SK-N-SH (cell line): ENCODE measurements at regions not wholly inside any gene's neighbourhood (a gene's known extent, or its start where the extent isn't known, plus 50 kb on each side); places are given as distances from the start of the nearest gene placed in this dataset.

ENCODE experiments used
- CTCF ChIA-PET: fragments of 300-600, 350-600 bp; formaldehyde crosslinking; extraction: SDS; loops from one replicate; lab custom pipeline; 2021; lab: Yijun Ruan, JAX
- POLR2A ChIA-PET: fragments of 350-600 bp; sonication (Branson Sonifier 250); formaldehyde crosslinking; extraction: SDS; loops from one replicate; lab custom pipeline; 2020; ENCODE audit warnings: antibody characterized with exemption, inconsistent platforms; lab: Yijun Ruan, JAX
- DNase-seq: peaks from one replicate; pipeline ENCODE4 v3.0.0; 2012
- H2AFZ ChIP-seq: fragments of 200-600 bp; sonication (generic); 2 replicates; pipeline ENCODE4 v1.8.1; 2016; ENCODE audit warnings: antibody characterized with exemption, mild to moderate bottlenecking, low read depth
- H3F3A ChIP-seq: fragments of 200-600 bp; sonication (generic); replicated peaks from 2 replicates; pipeline ENCODE3; 2016; ENCODE audit warnings: antibody characterized with exemption, mild to moderate bottlenecking; ENCODE audit not compliant: insufficient read depth
- H3K27ac ChIP-seq, 2 experiments: fragments of 200-500 bp in 1 of 2; fragments of 200-600 bp in 1 of 2; sonication (Bioruptor generic) in 1 of 2; sonication (generic), shearing (Covaris generic) in 1 of 2; 2 replicates each; pipeline versions ENCODE4 v1.5.1 to v1.6.1; 2014 to 2016; ENCODE audit warnings: low read depth in 2 of 2, inconsistent platforms in 1 of 2, low read length in 1 of 2, mild to moderate bottlenecking in 1 of 2, mixed read lengths in 1 of 2
- H3K27me3 ChIP-seq: fragments of 200-600 bp; sonication (generic), shearing (Covaris generic); 2 replicates; pipeline ENCODE4 v1.6.1; 2016; ENCODE audit warnings: mixed run types; ENCODE audit not compliant: insufficient read depth
- H3K36me3 ChIP-seq, 2 experiments: fragments of 200-500 bp in 1 of 2; fragments of 200-600 bp in 1 of 2; sonication (Bioruptor generic) in 1 of 2; sonication (generic) in 1 of 2; replicated peaks in 1 of 2; 2 replicates each; pipeline versions ENCODE3 to v1.5.1; 2014 to 2016; ENCODE audit warnings: low read length in 1 of 2, mild to moderate bottlenecking in 1 of 2; ENCODE audit not compliant: insufficient read depth in 2 of 2, control insufficient read depth in 1 of 2
- H3K4me1 ChIP-seq, 2 experiments: fragments of 200-500 bp in 1 of 2; fragments of 200-600 bp in 1 of 2; sonication (Bioruptor generic) in 1 of 2; sonication (generic), shearing (Covaris generic) in 1 of 2; 2 replicates each; pipeline versions ENCODE4 v1.5.1 to v1.6.1; 2014 to 2016; ENCODE audit warnings: low read depth in 1 of 2, low read length in 1 of 2, mixed run types in 1 of 2; ENCODE audit not compliant: insufficient read depth in 2 of 2, control insufficient read depth in 1 of 2
- H3K4me2 ChIP-seq: fragments of 200-600 bp; sonication (generic), shearing (Covaris generic); 2 replicates; pipeline ENCODE4 v1.6.1; 2017; ENCODE audit warnings: mixed run types
- H3K4me3 ChIP-seq, 2 experiments: fragments of 200-500 bp in 1 of 2; fragments of 200-600 bp in 1 of 2; sonication (Bioruptor generic) in 1 of 2; sonication (generic), shearing (Covaris generic) in 1 of 2; 2 replicates each; pipeline versions ENCODE4 v1.5.1 to v1.8.1; 2014 to 2016; ENCODE audit warnings: low read depth in 2 of 2, inconsistent platforms in 1 of 2, low read length in 1 of 2, mild to moderate bottlenecking in 1 of 2, mixed read lengths in 1 of 2, moderate library complexity in 1 of 2
- H3K79me2 ChIP-seq: fragments of 200-600 bp; sonication (generic); 2 replicates; pipeline ENCODE4 v1.8.1; 2017; ENCODE audit warnings: mild to moderate bottlenecking; ENCODE audit not compliant: insufficient read depth
- H3K9ac ChIP-seq: fragments of 200-600 bp; sonication (generic); 2 replicates; pipeline ENCODE4 v1.6.1; 2017; ENCODE audit warnings: mixed run types
- H3K9me2 ChIP-seq: fragments of 200-600 bp; sonication (generic); 2 replicates; pipeline ENCODE4 v1.6.1; 2017; ENCODE audit warnings: mixed run types
- H3K9me3 ChIP-seq: fragments of 200-600 bp; sonication (generic); 2 replicates; pipeline ENCODE4 v1.6.1; 2017; ENCODE audit warnings: mixed run types, mild to moderate bottlenecking, moderate library complexity
- H4K20me1 ChIP-seq: fragments of 200-600 bp; sonication (generic); 2 replicates; pipeline ENCODE4 v1.6.1; 2017; ENCODE audit warnings: mild to moderate bottlenecking, mixed run types; ENCODE audit not compliant: insufficient read depth
- CHD2 ChIP-seq: fragments of 150-350 bp; IDR thresholded peaks from 2 replicates; pipeline ENCODE4 v1.6.1; 2018; ENCODE audit warnings: low read length; ENCODE audit not compliant: partially characterized antibody
- EP300 ChIP-seq, 2 experiments: IDR thresholded peaks; 2 replicates each; pipeline versions ENCODE4 v1.4.0 to v1.6.1; 2012; ENCODE audit warnings: borderline replicate concordance in 1 of 2, low read depth in 1 of 2, low read length in 1 of 2
- EZH2phosphoT487 ChIP-seq: fragments of 200-600 bp; sonication (generic); IDR thresholded peaks from 2 replicates; pipeline ENCODE4 v1.6.1; 2017; ENCODE audit warnings: low read depth, mixed run types, mild to moderate bottlenecking, antibody characterized with exemption, moderate library complexity, borderline replicate concordance
- FOSL2 ChIP-seq: IDR thresholded peaks from 2 replicates; pipeline ENCODE4 v1.4.0; 2012; ENCODE audit warnings: low read depth, mild to moderate bottlenecking, moderate library complexity, borderline replicate concordance
- FOXM1 ChIP-seq: IDR thresholded peaks from 2 replicates; pipeline ENCODE4 v1.4.0; 2012; ENCODE audit warnings: low read depth, mild to moderate bottlenecking
- GATA2 ChIP-seq: sonication (generic); formaldehyde crosslinking; IDR thresholded peaks from 2 replicates; pipeline ENCODE4 v1.5.0; 2020; ENCODE audit warnings: mild to moderate bottlenecking, missing genetic modification reagents
- JUND ChIP-seq: IDR thresholded peaks from 2 replicates; pipeline ENCODE4 v1.4.0; 2012
- NRF1 ChIP-seq: IDR thresholded peaks from 2 replicates; pipeline ENCODE4 v1.6.1; 2012; ENCODE audit warnings: low read depth, mild to moderate bottlenecking, low read length
- RAD21 ChIP-seq: IDR thresholded peaks from 2 replicates; pipeline ENCODE4 v1.6.1; 2012; ENCODE audit warnings: mild to moderate bottlenecking, low read length
- RCOR1 ChIP-seq: fragments of 150-350 bp; IDR thresholded peaks from 2 replicates; pipeline ENCODE4 v1.6.1; 2017; ENCODE audit warnings: antibody characterized with exemption, low read length
- RFX5 ChIP-seq: IDR thresholded peaks from 2 replicates; pipeline ENCODE4 v1.6.1; 2012; ENCODE audit warnings: mild to moderate bottlenecking, improper control_type of control experiment, low read length
- RXRA ChIP-seq: IDR thresholded peaks from 2 replicates; pipeline ENCODE4 v1.4.0; 2012; ENCODE audit warnings: low read depth, mild to moderate bottlenecking, borderline replicate concordance
- SMC3 ChIP-seq: IDR thresholded peaks from 2 replicates; pipeline ENCODE4 v1.6.1; 2012; ENCODE audit warnings: low read depth, low read length, improper control_type of control experiment
- TAF1 ChIP-seq: IDR thresholded peaks from 2 replicates; pipeline ENCODE4 v1.6.1; 2012; ENCODE audit warnings: low read depth, mild to moderate bottlenecking, low read length, moderate library complexity, borderline replicate concordance
- TEAD4 ChIP-seq: IDR thresholded peaks from 2 replicates; pipeline ENCODE4 v1.4.0; 2012; ENCODE audit warnings: mild to moderate bottlenecking, borderline replicate concordance; ENCODE audit not compliant: insufficient read depth
- WGBS: methylation state at CpG from one replicate; pipeline ENCODE4 v1.1.6; 2017; ENCODE audit warnings: low lambda C conversion rate; 5-methylcytosine and 5-hydroxymethylcytosine counted together
- TF ChIP-seq, protein P1 (sequence below): fragments of 150-350 bp; IDR thresholded peaks from 2 replicates; pipeline ENCODE4 v1.6.1; 2017; ENCODE audit warnings: antibody characterized with exemption, low read length, low read depth, borderline replicate concordance
- TF ChIP-seq, protein P2 (sequence below): IDR thresholded peaks from 2 replicates; pipeline ENCODE4 v1.6.1; 2012; ENCODE audit warnings: mild to moderate bottlenecking, low read depth, low read length, moderate library complexity
- TF ChIP-seq, protein P3 (sequence below): IDR thresholded peaks from 2 replicates; pipeline ENCODE4 v1.4.0; 2012; ENCODE audit warnings: low read depth

DNA sequence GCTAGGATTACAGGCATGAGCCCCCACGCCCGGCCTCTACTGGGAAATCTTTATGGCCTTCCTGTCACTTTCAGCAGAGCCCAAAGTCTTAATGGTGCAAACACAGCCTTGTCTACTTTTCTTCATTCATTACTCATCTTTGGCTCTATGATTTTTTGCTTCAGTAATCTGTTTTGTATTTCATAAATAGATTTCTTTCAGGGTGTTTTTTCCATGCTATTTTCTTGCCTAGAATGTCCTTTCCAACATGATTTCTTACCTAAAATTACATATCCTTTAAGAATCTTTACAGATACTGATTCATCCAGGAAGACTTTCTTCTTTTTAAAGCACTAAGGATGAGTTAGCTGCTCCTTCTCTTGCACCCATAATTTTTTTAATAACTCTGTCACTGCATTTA, 213.0 kb downstream of the TAF11L14 start:
- no peak overlapping the region for H3K9ac ChIP-seq
- no peak overlapping the region for H3K4me3 ChIP-seq
- CTCF ChIA-PET, result no interaction called here
- WGBS, result 17% methylated on average over 2 of the region's 2 CpGs
- no peaks in the 10 kb centered on the region; the same call in 1 of the 2 replicates for H3K9me3 ChIP-seq
- POLR2A ChIA-PET, result interaction anchor here (0.6 kb wide), 2 partner anchors 8 to 146 kb away, joined by 3 read pairs; no protein-coding TSS in a partner anchor
- H3K9me2 ChIP-seq, result 0 out of 2 replicates have a peak, but pooled peaks cover 4% of the 10 kb centered on the region
- no peaks in the 10 kb centered on the region for H3K79me2 ChIP-seq
- H2AFZ ChIP-seq, result no peak overlapping the region
- no peaks in the 10 kb centered on the region for H3K36me3 ChIP-seq
- no peaks in the 10 kb centered on the region for H3K4me1 ChIP-seq
- H3F3A ChIP-seq, result no peaks in the 10 kb centered on the region
- DNase-seq, result no peak
- TF ChIP-seq FOSL2, result no peak
- TF ChIP-seq SMC3, result no peak
- TF ChIP-seq, protein P1, sequence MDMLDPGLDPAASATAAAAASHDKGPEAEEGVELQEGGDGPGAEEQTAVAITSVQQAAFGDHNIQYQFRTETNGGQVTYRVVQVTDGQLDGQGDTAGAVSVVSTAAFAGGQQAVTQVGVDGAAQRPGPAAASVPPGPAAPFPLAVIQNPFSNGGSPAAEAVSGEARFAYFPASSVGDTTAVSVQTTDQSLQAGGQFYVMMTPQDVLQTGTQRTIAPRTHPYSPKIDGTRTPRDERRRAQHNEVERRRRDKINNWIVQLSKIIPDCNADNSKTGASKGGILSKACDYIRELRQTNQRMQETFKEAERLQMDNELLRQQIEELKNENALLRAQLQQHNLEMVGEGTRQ, result no peak
- no peak for TF ChIP-seq TEAD4
- no peak for TF ChIP-seq GATA2 (CRISPR knock-in tag)
- TF ChIP-seq CHD2, result no peak
- no peak for TF ChIP-seq JUND
- TF ChIP-seq TAF1, result no peak
- H3K4me2 ChIP-seq, result no peak overlapping the region
- no peaks in the 10 kb centered on the region for H4K20me1 ChIP-seq
- no peaks in the 10 kb centered on the region for H3K27me3 ChIP-seq
- H3K27ac ChIP-seq, result no peak overlapping the region

DNA sequence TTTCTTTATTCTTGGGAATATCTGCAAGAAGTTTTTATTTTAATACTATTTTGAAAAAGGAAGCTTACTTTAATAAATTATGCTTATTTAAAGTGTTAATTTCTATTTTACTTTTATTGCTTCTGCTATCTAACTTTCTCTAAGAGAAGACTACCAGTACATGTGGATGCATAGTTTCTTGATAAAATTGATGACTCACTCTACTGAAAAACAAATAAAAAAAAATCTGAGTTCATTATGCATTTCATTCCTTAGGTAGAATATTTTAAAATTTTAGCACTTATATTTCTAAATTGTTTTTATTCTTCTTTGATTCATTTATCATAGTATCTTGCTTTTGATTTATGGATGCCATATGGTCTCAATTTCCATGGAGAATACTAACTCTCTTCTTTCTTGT, 217.9 kb downstream of the TAF11L14 start:
- H3K4me1 ChIP-seq, result no peaks in the 10 kb centered on the region; a peak in 1 of 4 replicates
- H3K9ac ChIP-seq, result no peak overlapping the region
- CTCF ChIA-PET, result interaction anchor here (0.6 kb wide), 1 partner anchor 267 kb away, joined by 3 read pairs; no protein-coding TSS in a partner anchor

More for the DNA sequence above, 217.9 kb downstream of the TAF11L14 start:
- POLR2A ChIA-PET, result no interaction called here
- 0 out of 2 replicates have a peak, but pooled peaks cover 4% of the 10 kb centered on the region for H3K9me2 ChIP-seq
- no peaks in the 10 kb centered on the region for H3F3A ChIP-seq
- no peaks in the 10 kb centered on the region for H3K27me3 ChIP-seq
- no peak overlapping the region for H3K4me3 ChIP-seq
- TF ChIP-seq EZH2phosphoT487, result no peak
- TF ChIP-seq RAD21, result no peak
- no peak for TF ChIP-seq TAF1
- no peak for TF ChIP-seq FOSL2
- TF ChIP-seq RFX5, result no peak
- TF ChIP-seq RXRA, result no peak
- no peak for TF ChIP-seq TEAD4
- TF ChIP-seq NRF1, result no peak
- TF ChIP-seq, protein P2, sequence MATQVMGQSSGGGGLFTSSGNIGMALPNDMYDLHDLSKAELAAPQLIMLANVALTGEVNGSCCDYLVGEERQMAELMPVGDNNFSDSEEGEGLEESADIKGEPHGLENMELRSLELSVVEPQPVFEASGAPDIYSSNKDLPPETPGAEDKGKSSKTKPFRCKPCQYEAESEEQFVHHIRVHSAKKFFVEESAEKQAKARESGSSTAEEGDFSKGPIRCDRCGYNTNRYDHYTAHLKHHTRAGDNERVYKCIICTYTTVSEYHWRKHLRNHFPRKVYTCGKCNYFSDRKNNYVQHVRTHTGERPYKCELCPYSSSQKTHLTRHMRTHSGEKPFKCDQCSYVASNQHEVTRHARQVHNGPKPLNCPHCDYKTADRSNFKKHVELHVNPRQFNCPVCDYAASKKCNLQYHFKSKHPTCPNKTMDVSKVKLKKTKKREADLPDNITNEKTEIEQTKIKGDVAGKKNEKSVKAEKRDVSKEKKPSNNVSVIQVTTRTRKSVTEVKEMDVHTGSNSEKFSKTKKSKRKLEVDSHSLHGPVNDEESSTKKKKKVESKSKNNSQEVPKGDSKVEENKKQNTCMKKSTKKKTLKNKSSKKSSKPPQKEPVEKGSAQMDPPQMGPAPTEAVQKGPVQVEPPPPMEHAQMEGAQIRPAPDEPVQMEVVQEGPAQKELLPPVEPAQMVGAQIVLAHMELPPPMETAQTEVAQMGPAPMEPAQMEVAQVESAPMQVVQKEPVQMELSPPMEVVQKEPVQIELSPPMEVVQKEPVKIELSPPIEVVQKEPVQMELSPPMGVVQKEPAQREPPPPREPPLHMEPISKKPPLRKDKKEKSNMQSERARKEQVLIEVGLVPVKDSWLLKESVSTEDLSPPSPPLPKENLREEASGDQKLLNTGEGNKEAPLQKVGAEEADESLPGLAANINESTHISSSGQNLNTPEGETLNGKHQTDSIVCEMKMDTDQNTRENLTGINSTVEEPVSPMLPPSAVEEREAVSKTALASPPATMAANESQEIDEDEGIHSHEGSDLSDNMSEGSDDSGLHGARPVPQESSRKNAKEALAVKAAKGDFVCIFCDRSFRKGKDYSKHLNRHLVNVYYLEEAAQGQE, result no peak
- no peak for TF ChIP-seq RCOR1
- TF ChIP-seq, protein P3, sequence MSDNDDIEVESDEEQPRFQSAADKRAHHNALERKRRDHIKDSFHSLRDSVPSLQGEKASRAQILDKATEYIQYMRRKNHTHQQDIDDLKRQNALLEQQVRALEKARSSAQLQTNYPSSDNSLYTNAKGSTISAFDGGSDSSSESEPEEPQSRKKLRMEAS, result no peak
- no peak for TF ChIP-seq EP300 (IDR thresholded peaks at IDR 0.05; ENCODE audit: borderline replicate concordance in 1 of 2, low read depth in 1 of 2, low read length in 1 of 2)
- TF ChIP-seq FOXM1, result no peak
- TF ChIP-seq CHD2, result no peak
- TF ChIP-seq JUND, result no peak
- TF ChIP-seq SMC3, result no peak
- TF ChIP-seq, all 33 proteins: peak for 0
- DNase-seq, result no peak
- Histone ChIP-seq H3K4me2 (no peak overlapping the region), H3K9me3 (no peaks in the 10 kb centered on the region; the same call in 1 of the 2 replicates), H3K27ac (no peak overlapping the region), H3K36me3 (no peaks in the 10 kb centered on the region), H4K20me1 (no peaks in the 10 kb centered on the region), H3K79me2 (no peaks in the 10 kb centered on the region), H2AFZ (no peak overlapping the region)
